NCI-H460 (cell line): ENCODE measurements at regions not wholly inside any gene's neighbourhood (a gene's known extent, or its start where the extent isn't known, plus 50 kb on each side); places are given as distances from the start of the nearest gene placed in this dataset.
"Not testable (repeated sequence)": the region's sequence is repeated elsewhere in the genome, so short reads cannot be mapped to it uniquely, and the experiment has no call there.

Experiments used
- DNase-seq: peaks from one replicate; pipeline ENCODE4 v3.0.0-alpha.2; 2016; ENCODE audit warnings: low read depth; ENCODE audit errors: extremely low read depth

GRCh38 chr1:214095896-214096295 lies 108.1 kb downstream of the PROX1 start:
- not testable (repeated sequence) for DNase-seq

GRCh38 chr1:214101246-214101645 lies 113.5 kb downstream of the PROX1 start:
- no peak for DNase-seq

GRCh38 chr1:214101828-214102227 lies 114.1 kb downstream of the PROX1 start:
- no peak for DNase-seq

GRCh38 chr1:214102907-214103306 lies 115.1 kb downstream of the PROX1 start:
- no peak for DNase-seq

- no peak for DNase-seq
Measured at GRCh38 chr1:214103778-214104177, 116.0 kb downstream of the PROX1 start.

DNA sequence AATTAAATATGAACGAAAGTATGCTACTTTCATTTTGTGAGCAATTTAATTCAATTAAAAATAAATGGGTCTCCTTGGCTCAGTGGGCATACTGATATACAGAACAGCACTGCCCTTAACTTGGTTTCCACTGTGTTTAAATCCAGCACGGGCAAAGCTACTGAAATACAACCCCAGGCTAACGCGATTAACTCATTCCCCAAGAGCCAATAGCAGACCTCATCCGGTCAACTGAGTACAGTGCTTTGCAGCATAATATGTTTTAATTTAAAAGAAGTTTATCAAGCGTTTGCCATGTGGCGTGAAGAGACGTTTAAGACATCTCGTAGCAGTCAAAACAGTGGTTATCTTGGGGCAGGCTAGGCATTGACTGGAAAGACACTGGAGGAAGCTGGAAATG lies 118.6 kb downstream of the PROX1 start:
- no peak for DNase-seq

DNA sequence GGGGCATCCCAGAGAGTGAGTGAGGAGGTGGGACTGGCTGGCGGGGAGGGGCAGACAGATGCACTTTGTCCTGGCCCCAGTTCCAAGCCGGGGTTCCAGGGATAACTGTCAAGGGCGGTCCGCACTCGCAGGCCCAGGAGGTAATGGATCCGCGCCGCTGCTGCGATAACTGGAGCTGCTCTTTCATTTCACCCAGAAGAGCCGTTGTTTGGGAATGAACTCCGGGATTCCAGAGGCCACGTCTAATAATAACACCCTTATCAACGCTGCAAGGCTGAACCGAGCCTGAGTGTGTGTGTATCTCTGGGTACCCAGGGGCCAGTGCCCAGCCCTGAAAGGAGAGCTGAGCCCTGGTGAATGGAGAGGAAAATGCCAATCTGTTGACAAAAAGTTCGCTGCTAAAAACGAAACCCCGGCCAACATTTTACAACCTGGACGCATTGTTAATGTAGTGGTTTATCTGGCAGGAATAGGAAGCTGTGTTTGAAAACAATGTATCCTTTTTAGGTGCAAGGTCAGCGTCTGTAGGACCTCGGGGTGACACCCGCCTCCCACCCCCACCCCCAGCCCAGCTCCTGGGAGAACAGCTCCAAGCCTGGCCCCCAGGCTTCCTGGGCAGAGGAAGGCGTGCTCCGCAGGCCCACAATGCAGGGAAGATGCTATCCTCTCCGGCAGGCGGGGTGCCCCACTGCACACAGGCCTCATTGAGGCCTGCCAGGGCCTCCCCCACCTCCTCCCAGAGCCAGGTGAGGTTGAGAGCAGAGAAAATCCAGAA lies 119.7 kb downstream of the PROX1 start:
- DNase-seq, result no peak

DNA sequence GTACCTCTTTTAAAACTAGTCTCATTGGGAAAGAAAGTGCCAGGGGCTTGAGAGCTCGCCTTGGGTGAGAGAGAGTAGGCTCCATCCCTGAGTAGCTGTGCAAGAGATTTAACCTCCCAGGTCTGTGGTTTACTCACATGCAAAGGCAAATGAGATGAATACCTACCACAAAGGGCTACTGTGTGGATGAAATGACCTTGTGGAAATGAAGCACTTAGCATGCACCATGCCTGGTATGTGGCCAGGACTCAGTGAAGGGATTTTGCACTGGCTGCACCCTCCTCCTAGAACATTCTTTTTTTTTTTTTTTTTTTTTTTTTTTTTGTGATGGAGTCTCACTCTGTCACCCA lies 120.3 kb downstream of the PROX1 start:
- no peak for DNase-seq

- no peak for DNase-seq
Measured at GRCh38 chr1:214111796-214112195, 124.0 kb downstream of the PROX1 start.

DNA sequence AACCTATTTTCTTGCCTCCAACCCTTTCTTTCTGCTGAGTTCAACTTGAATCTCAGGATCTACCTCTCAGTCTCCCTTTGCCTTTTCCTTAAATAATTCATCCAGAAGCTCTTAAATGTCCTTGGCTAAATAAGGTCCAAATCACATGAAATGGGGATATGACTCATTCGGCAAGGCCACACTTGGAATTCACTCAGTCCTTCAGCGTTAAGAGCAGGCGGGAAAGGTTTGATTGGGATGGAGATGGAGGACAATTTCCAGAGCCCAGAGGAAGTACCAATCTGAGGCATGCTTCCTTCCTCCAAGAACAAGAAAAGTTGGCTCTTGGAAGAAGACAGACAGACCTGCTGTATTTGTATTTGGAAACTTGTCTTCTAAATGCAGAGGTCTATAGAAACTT lies 128.5 kb downstream of the PROX1 start:
- DNase-seq, result no peak

DNA sequence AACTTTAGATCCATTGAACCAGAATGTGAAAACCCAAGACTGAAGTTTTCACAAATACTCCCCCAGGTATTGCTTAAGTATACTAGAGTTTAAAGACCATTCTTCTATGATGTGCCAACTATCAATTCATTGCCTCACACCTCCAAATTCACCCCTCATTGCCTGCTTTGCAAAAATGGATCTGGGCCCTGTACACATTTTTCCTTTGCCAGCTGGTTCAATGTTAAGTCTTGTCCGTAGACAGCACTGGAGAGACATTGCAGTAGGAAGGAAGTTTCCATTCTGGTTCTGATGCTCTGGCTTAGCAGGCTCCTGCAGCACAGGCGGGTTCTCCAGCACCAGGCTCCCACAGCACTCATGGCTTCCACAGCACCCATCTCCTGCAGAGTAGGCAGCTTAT lies 130.0 kb downstream of the PROX1 start:
- no peak for DNase-seq

GRCh38 chr1:214120191-214120590 lies 132.4 kb downstream of the PROX1 start:
- DNase-seq, result no peak

DNA sequence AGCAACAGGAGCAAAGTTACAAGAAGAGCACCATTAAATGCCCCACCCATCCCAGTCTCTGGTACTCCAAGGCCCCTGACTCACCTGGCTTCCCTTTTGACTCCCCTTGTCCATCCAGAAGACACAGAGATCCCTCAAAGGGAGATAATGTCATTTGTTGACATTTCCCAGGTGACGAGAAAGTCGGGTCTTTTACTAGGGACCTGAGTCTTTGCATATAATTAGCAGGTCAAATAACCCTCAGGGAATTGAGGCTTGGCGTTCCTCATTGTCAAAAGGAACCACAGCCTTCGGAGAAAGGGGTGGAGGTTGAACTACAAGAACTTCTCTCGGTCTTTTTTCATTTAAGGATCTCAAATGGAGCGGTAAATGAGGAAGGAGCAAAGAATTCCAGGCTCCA lies 133.2 kb downstream of the PROX1 start:
- no peak for DNase-seq

- no peak for DNase-seq
Measured at GRCh38 chr1:214122110-214122509, 134.3 kb downstream of the PROX1 start.

GRCh38 chr1:214123061-214123784 lies 135.4 kb downstream of the PROX1 start:
- peak; percentile 73 for DNase-seq

GRCh38 chr1:214124281-214124805 lies 136.6 kb downstream of the PROX1 start:
- DNase-seq, result no peak

GRCh38 chr1:214124915-214125314 lies 137.1 kb downstream of the PROX1 start:
- DNase-seq, result no peak

GRCh38 chr1:214125819-214126218 lies 138.0 kb downstream of the PROX1 start:
- DNase-seq, result no peak

DNA sequence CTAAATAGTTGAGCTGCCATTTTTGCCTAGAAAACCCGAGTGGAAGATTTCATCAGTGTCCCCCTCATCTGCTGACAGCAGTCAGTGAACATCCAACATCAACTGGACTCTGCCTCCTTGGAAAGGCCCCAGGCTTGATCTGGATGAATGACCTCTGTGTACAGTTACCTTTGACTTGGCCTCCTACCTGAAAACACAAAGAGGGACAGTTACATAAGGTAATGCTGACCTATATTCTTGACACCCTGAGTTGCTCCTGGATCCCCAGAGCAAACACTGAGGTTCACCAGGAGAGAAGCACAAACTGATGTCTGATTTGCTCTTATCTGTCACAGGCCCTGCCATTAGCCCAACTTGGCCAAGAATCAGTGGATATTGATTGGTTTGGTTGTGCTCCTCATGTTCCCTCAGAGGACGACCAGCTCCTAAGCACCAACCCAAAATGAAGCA lies 138.9 kb downstream of the PROX1 start:
- DNase-seq, result no peak

DNA sequence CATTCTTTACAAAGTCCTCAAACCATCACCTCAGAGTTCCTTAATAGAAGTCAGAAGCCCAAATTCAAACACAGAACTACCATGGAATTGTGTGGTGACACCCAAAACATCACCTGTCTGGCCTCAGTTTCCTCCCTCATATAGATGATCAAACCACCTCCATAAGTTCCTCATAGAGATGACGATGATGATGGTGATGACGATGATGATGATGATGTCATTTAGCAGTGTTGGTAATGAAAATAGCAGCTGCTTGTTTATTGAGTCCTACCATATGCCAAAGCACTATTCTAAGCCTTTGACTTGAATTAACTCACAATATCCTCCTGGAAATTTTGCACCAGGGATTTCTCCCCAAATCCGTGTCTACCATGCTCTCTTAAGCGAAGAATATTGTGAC lies 139.9 kb downstream of the PROX1 start:
- DNase-seq, result no peak

DNA sequence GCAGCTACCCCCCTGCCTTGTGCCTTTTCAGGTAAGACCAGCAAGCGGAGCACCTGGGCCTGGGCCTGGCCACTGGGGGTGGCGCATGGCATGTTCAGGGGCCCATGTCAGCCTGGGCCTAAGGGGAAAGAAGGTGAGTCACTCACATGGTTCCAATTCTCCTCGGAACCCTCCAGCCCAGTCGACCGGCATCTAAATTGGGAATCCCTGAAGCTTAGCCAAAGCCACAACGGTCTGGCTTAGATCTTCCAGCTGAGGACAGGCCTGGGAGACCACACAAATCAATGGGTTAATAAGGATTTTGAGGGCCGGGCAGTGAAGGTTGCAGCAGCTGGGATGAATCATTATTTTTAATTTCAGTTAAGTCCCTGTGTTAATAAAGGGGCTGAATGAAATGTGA lies 145.1 kb upstream of the SMYD2 start:
- no peak for DNase-seq

DNA sequence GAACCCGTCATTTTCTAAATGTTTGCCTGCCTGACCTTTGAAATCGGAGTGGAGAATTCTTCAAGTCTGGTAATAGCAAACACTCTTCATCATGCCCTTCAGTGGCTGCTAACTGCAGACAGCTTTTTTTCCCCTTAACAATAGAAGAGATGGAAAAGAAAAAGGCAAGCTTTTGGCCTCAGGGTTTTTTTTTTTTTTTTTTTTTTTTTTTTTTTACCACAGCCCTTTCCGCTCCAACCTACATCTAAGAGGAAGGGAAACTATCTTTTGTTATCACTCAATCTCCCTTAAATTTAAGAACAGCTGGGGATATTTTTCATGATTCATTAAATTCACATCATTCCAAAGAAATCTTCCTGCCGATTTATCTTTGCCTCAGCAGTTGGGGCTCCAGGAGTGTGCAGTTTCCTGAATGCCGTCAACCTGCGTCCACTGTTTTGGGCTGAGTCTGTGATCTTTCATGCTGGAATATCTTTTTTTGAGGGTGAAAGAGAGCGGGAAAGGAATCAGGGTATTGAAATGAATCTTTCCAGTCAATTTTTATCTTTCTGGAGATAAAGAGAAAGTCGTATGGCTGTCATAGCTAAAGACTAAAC lies 144.5 kb upstream of the SMYD2 start:
- DNase-seq, result no peak
